NCI-H1105 treated with DMSO at 0.1 percent for 48 hours (cell line): ENCODE measurements at regions not wholly inside any gene's neighbourhood (a gene's known extent, or its start where the extent isn't known, plus 50 kb on each side); places are given as distances from the start of the nearest gene placed in this dataset.
A peak's percentile ranks its signal among the peaks of the same experiment; 100 is the strongest.
"Not testable (repeated sequence)": the region's sequence is repeated elsewhere in the genome, so short reads cannot be mapped to it uniquely, and the experiment has no call there.

ENCODE experiments used
- DNase-seq: peaks from one replicate; lab custom pipeline; 2025; lab: John Stamatoyannopoulos, UW

DNA sequence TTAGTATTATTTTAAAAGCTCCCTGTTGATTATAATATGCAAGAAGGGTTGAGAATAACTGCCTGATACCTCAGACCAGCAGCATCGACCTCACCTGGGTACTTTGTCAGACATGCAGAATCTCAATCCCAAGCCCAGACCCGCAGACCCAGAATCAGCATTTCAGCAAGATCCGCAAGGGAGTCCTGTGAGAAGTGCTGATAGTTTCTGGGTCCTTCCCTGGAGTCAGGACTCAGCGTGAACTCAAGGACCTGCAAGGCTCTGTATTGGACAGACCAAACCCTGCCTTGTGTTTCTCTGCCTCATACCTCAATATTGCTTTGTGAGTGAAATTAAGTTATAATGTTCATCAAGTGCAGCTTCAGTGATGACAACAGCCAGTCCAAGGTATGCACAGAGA, 149.5 kb upstream of the NPY start:
- no peak for DNase-seq

- no peak for DNase-seq
Observed at GRCh38 chr7:24135003-24135817, 148.8 kb upstream of the NPY start.

GRCh38 chr7:24137338-24137737, 146.7 kb upstream of the NPY start:
- DNase-seq: no peak

DNA sequence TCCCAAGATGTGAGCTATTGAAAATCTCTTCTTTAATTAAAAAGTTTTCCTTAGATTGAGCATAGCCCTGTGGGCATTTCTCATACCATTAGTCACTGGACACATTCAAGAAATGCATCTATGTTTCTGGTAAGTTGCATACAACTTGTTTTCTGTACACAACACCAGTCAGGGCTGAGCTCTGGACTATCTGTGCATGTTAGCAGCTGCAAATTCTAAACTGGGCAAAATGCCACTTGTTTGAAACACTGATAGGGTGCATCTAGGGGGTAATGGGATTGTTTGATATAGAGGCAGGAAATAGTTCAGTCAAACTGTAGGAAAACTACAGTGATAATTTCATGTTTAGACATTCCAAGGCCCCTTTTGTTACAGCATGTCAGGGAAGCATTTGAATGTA, 145.6 kb upstream of the NPY start:
- DNase-seq: peak; percentile 31

DNA sequence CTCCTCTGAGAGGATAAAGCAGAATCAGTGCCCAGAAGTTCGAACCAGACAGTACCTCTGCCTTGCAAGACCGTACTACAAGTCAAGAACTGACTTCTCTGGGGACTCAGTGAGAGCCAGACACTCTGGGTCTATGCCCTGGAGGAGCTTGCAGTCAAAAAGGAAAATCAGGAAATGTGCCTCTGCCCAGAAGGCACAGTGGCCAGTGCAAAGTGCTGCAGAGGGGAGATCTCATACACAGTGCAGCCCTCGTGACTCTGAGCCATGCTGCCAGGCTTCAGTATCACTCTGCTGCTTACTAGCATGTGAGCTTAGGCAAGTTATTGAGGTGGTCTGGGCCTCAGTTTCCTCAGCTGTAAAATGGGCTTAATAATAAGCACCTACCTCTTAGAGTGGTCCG, 144.0 kb upstream of the NPY start:
- no peak for DNase-seq

- no peak for DNase-seq
Observed at GRCh38 chr7:24141874-24142509, 142.0 kb upstream of the NPY start.

- DNase-seq: no peak
Observed at GRCh38 chr7:24143547-24143946, 140.4 kb upstream of the NPY start.

GRCh38 chr7:24151944-24152343, 132.0 kb upstream of the NPY start:
- no peak for DNase-seq

DNA sequence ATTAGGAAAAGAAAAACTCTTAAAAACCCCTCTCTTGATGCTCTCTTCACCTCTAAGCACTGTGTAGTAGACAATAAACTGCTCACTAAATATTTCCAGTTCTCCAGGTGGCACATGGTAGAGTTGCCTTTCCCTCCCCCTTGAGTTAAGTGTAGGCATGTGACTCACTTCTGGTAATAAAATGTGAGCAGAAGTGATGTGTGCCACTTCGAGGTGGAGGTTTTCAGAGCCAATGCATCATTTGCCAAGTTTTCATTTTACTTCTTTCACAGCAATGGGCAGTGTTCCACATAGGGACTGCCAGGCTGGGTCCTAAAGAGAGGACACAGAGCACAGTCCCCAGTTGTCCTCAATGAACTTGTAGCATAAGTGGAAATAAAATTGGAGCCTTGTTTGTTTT, 131.6 kb upstream of the NPY start:
- no peak for DNase-seq

- no peak for DNase-seq
Observed at GRCh38 chr7:24152877-24153472, 131.0 kb upstream of the NPY start.

GRCh38 chr7:24157666-24158065, 126.3 kb upstream of the NPY start:
- no peak for DNase-seq

- no peak for DNase-seq
Observed at GRCh38 chr7:24158975-24159374, 125.0 kb upstream of the NPY start.

DNA sequence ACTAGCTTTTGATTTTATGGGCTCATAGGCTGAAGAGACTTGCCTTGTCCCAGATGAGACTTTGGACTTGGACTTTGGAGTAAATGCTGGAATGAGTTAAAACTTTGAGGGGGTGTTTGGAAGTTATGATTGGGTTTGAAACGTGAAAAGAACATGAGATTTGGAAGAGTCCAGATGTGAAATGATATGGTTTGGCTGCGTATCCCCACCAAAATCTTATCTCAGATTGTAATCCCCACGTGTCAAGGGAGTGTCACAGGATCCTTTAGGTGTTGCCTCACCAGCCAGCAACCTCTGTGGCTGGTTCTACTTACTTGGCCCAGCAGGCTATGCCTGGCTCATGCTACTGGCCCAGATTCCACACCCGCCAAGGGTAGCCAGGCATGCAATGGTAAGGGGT, 119.6 kb upstream of the NPY start:
- no peak for DNase-seq

- DNase-seq: no peak
Observed at GRCh38 chr7:24169077-24169624, 114.8 kb upstream of the NPY start.

DNA sequence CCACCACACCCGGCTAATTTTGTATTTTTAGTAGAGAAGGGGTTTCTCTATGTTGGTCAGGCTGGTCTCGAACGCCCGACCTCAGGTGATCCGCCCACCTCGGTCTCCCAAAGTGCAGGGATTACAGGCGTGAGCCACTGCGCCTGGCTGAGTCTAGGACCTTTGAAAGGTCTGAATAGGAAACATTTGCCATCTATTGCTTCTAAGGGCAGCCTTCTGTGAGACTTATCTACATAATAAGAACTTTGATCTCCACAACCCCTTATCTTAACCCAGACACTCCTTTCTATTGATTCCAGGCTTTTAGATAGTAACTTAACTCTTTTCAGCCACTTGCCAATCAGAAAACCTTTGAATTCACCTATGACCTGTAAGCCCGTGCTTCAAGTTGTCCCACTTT, 112.0 kb upstream of the NPY start:
- DNase-seq: not testable (repeated sequence)

- DNase-seq: no peak
Observed at GRCh38 chr7:24172856-24173255, 111.1 kb upstream of the NPY start.

GRCh38 chr7:24175603-24176002, 108.4 kb upstream of the NPY start:
- no peak for DNase-seq

GRCh38 chr7:24178811-24179570, 105.0 kb upstream of the NPY start:
- no peak for DNase-seq

GRCh38 chr7:24191362-24191761, 92.6 kb upstream of the NPY start:
- DNase-seq: no peak

DNA sequence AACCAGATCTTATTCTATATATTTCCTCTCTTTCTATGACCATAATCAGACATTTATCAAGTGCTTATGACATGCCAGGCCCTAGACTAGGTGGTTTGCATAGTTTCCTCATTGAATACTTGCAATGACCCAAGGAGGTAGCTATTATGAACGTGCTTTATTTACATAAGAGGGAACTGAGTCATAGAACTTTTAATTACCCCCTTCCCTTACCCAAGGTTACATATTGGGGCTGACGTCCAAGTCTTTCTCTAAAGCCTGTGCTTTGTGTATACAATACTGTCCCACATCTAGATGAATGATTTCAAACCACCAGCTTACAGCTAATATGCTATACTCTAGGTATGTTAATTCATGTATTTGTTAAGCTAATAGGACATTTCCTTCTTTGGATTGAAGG, 91.9 kb upstream of the NPY start:
- DNase-seq: no peak

DNA sequence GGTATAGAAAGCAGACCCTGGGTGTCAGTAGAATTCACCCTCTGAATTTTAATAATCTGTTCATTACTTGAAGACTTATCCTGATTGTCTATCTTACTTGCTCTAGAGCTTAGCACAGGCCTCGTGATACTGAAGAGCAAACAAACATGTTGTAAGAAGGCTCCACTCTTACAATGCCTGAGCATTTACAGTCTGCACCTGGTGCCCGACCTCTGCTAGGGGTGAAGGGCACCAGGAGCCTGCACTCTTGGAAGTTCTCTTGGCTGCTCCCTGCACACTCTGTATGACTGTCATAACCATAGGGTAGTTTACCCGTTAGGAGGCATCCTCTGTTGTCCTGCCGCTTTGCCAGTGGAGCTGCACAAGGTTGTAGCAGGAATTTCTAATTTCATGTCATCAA, 91.3 kb upstream of the NPY start:
- no peak for DNase-seq

GRCh38 chr7:24197852-24198251, 86.1 kb upstream of the NPY start:
- DNase-seq: no peak
